NAMALWA (cell line): ENCODE measurements at regions not wholly inside any gene's neighbourhood (a gene's known extent, or its start where the extent isn't known, plus 50 kb on each side); places are given as distances from the start of the nearest gene placed in this dataset.
"Not testable (repeated sequence)": the region's sequence is repeated elsewhere in the genome, so short reads cannot be mapped to it uniquely, and the experiment has no call there.

ENCODE experiments used
- DNase-seq: peaks from one replicate; pipeline ENCODE4 v3.0.0-alpha.2; 2015; ENCODE audit warnings: low spot score

DNA sequence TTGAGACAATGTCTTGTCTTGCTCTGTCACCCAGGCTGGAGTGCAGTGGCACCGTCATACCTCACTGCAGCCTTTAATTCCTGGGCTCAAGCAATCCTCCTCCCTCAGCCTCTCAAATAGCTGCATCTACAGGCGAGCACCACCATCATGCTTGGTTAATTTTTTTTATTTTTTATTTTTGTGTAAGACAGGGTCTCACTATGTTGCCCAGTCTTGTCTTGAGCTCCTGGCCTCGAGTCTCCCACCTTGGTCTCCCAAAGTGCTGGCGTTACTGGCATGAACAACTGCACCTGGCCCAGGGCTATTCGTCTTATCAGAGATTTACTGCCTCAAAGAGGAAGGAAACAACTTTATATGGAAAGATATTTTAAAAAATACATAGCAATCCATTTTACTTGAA, 102.8 kb upstream of the NUPR2 start:
- no peak for DNase-seq

DNA sequence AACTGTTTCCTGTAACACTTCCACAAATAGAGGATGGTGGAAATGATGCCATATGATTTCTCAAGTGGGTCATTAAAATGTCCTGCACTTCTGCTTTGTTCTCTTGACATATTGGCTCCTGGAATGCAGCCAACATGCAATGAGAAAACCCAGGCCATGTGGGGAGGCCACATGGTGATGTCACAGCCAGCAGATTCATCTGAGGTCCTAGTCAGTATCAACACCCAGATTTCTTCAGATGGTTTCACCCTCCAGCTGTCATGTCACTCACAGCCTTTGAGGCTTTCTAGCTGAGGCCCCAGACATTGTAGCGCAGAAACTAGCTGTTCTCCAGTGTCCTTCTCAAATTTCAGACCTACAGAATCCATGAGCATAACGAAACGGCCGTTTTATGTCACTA, 102.3 kb upstream of the NUPR2 start:
- peak; percentile 13 for DNase-seq

DNA sequence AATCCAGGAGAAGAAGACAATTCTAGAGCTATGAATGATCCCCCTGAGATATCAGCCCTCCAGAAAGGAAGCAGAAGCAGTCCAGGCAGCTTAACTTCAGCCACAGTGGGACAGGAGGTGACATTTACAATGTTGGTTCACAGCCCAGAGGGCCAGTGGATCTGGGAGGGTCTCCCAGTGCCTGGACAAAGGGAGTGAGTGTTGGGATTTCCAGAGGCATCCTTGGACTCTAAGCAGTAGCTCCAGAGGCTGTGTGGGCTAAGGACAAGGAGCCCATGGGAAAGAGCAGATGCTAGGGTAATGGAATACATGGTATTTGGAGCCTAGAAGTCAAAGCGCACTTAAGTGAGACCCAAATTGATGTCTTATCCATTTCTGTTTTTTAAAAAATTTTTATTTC, 97.4 kb upstream of the NUPR2 start:
- DNase-seq = no peak

DNA sequence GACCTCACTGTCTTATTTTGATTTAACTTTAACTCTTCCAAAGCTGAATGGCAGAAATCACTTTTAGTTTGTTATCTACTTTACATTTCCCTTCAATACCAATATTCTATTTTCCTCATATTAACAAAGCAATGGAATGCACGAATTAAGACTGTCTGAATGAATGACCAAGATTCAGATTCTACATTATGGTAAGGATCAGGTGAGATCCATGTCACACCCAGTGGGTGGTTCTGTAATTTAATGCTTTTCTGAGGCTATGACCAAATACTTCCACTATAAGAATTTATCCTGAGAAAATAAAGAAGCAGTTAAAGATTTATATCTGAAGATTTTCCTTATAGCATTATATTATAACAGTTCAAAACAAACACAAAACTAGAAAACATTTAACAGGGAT, 90.2 kb upstream of the NUPR2 start:
- DNase-seq = no peak

DNA sequence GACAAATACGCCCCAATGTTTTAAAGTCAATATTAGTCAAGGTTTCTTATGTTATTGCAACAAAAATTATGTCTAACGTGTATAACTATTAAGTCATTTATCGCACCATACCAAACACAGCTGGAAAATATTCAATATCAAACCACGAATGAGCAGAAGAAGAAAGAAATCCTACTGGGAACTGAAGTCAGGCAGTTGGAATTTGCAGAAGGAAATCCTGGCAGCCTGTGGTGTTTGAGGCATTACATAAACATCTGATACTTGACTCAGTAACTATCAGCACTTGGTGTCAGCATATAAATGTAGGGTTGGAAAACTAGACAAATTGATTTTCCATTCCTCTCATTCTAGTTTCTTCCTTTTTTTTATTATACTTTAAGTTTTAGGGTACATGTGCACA, 83.4 kb upstream of the NUPR2 start:
- no peak for DNase-seq

DNA sequence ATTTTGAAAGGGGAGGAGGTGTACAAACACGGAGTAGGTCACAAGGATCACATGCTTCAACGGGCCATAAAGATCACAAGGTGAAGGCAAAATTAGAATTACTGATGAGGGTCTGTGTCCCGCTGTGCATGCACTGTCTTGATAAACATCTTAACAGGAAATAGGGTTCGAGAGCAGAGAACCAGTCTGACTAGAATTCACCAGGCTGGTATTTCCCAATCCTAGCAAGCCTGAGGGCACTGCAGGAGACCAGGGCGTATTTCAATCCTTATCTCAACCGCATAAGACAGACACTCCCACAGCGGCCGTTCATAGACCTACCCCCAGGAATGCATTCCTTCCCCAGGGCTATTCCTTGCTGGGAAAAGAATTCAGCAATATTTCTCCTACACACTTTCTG, 80.0 kb upstream of the NUPR2 start:
- not testable (repeated sequence) for DNase-seq

DNA sequence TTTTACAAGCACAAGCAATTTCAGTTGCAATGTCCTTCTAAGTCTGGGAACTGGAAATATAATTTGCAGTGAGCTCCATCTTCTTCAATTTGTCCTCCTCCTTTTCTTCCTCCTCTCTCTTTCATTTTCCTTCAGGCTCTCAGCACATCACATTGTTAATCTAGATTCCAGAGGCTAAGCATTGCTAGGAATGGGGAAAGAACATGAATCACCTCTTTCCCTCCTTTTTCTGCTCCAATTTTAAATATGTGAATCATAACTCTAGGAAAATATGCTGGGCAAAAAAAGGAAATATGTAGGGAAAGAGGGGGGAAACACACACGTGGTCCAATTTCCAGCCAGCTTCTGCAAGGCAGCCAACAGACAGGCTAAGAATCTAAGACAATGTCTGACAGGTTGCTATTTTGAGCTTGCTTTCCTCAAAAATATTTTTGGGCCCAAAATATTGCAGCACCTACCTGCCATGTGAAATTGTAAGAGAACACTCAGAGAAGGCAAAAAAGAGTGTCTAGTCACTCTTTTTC, 72.7 kb upstream of the NUPR2 start:
- DNase-seq = no peak

DNA sequence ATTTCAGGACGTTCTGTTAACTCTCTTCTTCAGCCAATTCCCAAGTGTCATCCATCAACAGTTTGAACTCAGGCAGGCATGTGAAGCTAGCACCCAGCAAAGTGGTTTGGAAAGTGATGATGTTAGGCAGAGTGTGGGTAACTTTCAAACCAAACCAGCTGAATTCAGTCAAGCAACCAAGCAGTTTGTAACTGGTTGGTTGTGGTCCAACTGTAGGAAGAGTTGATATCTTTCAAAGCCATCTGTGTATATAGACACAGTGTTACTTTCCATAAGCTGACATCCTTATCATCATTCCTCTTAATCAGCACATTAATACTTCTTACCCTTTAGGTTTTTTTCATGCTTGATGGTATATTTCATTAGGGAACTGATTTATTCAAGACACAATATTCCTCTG, 72.2 kb upstream of the NUPR2 start:
- no peak for DNase-seq

DNA sequence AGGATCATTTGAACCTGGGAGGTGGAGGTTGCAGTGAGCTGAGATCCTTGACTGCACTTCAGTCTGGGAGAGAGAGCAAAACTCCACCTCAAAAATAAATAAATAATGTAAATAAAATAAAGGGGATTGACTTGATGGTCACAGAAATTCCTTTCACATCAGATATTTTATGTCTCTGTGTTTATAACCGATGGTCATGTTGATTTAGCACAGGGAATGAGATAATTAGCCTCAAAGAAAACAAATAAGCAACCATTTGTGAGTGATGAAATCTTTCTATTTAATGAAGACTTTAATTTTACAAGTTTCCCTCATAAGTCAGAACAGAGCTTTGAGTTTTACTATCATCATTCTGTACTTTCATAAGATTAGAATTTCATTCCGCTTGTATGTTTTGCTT, 64.8 kb upstream of the NUPR2 start:
- DNase-seq = no peak

DNA sequence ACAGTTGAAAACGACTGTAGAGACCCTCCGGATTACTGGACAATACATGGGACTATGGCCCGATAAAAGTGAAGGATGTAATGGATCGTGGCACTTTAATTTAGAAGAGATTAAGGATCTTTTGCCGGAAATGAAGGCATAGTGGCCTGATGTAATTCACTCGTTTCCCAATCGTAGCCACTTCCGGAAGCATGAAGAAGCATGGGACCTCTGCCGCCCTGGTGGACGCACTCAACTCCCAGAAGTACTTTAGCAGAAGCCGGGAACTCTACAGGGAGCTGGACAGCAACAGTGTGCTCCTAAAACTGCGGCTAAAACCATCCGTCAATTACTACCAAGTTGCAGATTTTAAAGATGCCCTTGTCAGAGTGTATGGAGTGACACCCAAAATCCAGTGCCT, 59.6 kb upstream of the NUPR2 start:
- no peak for DNase-seq

DNA sequence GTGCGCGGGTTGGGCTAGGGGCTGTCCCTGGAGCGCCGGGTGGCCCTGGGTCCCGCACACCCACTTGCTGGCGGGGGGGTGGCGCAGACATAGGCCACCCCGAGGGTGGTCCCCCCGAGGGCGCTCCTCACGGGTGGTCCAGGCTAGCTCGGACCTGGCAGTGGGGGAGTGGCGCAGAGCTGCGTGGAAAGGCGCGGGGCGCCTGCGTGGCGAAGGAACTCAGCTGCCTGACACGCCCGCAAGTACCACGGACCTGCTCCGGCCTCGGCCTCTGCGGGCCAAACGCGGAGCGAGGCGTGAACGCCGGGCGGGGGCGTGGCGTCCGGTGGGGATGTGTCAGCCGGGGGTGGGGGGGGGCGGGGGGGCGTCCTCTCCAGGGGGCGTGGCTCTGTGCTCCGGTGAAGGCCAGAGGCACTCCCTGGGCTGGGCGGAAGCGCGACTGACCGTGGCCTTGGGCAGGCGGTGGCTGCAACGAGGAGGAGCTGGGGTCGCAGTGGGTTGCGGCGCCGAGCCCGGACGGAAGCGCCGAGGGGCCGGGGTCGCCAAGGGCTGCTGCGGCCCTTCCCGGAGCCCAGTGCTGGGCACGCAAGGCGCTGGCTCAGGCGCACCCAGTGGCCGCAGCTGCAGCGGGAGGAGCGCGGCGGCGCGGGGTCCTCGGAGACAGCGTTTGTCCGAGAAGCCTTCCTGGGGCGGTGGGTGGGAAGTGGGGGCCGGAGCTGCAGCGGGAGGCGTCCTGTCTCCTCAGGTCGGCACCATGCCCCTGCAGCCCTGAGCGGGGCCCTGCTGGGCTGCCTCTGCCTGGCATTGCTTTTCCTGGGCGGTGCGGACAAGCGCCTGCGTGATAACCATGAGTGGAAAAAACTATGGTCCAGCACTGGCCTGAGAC, 58.9 kb upstream of the NUPR2 start:
- DNase-seq = no peak

DNA sequence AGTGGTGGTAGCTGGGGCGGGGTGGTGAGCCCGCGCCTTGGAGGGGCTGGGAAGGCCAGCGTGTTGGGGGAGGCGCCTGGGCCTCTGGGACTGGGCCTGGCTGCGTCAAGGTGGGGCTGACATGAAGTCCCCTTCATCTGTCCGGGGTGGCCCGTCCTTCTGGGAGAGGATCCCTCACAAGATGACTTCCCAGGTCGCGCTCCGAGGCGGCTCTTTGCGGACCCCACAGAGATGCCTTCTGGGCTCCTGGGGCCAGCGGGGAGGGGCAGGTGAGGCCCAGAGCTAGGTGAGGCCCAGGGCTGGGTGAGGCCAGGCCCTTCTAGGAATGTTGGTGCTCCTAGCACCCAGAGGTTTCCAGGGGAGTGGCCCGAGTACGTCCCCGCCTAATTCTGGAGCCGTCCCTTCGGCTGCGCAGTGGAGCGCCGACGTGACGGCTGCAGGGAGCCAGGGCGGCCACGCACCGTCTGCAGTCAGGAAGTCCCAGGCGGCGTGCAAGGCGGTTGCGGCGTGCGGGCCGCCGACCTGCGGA, 58.2 kb upstream of the NUPR2 start:
- no peak for DNase-seq
